ENCODE measurements at regions not wholly inside any gene's neighbourhood (a gene's known extent, or its start where the extent isn't known, plus 50 kb on each side); places are given as distances from the start of the nearest gene placed in this dataset.
"Not testable (repeated sequence)": the region's sequence is repeated elsewhere in the genome, so short reads cannot be mapped to it uniquely, and the experiment has no call there.

- H3K4me3 ChIP-seq (replicated peaks; ENCODE audit: insufficient read depth, low read length); H3K27me3 ChIP-seq (ENCODE audit: insufficient read depth, poor library complexity, severe bottlenecking); H3K27ac ChIP-seq (replicated peaks); DNase-seq (ENCODE audit: low read depth in 1 of 2, low spot score in 1 of 2): not testable (repeated sequence)
These were observed 144.6 kb upstream of the DUSP22 start for GRCh38 chr6:147651-148050.

GRCh38 chr6:148051-148984 lies 144.0 kb upstream of the DUSP22 start:
- H3K27me3 ChIP-seq (ENCODE audit: insufficient read depth, poor library complexity, severe bottlenecking); H3K27ac ChIP-seq (replicated peaks); H3K4me3 ChIP-seq (replicated peaks; ENCODE audit: insufficient read depth, low read length): not testable (repeated sequence)
- peak; percentile 38; the same call in 1 of the 2 replicates for TF ChIP-seq POLR2AphosphoS5 (IDR thresholded peaks at IDR 0.05; ENCODE audit: low read depth)
- DNase-seq (ENCODE audit: low read depth in 1 of 2, low spot score in 1 of 2): peak; percentile 32 to 79

GRCh38 chr6:150147-150546 lies 142.1 kb upstream of the DUSP22 start:
- not testable (repeated sequence) for H3K27me3 ChIP-seq (ENCODE audit: insufficient read depth, poor library complexity, severe bottlenecking); DNase-seq (ENCODE audit: low read depth in 1 of 2, low spot score in 1 of 2); H3K4me3 ChIP-seq (replicated peaks; ENCODE audit: insufficient read depth, low read length); H3K27ac ChIP-seq (replicated peaks)

GRCh38 chr6:152436-152835 lies 139.9 kb upstream of the DUSP22 start:
- not testable (repeated sequence) for H3K4me3 ChIP-seq (replicated peaks; ENCODE audit: insufficient read depth, low read length); DNase-seq (ENCODE audit: low read depth in 1 of 2, low spot score in 1 of 2); H3K27ac ChIP-seq (replicated peaks); H3K27me3 ChIP-seq (ENCODE audit: insufficient read depth, poor library complexity, severe bottlenecking)

- TF ChIP-seq SPI1 (IDR thresholded peaks at IDR 0.05; ENCODE audit: borderline replicate concordance, low read depth): peak; percentile 79; the same call in 1 of the 2 replicates
- peak in 1 of 2 experiments; percentile 50 for DNase-seq (ENCODE audit: low read depth in 1 of 2, low spot score in 1 of 2)
- H3K27me3 ChIP-seq (ENCODE audit: insufficient read depth, poor library complexity, severe bottlenecking); H3K4me3 ChIP-seq (replicated peaks; ENCODE audit: insufficient read depth, low read length); H3K27ac ChIP-seq (replicated peaks): not testable (repeated sequence)
These were observed 139.3 kb upstream of the DUSP22 start for GRCh38 chr6:153026-153425.

DNA sequence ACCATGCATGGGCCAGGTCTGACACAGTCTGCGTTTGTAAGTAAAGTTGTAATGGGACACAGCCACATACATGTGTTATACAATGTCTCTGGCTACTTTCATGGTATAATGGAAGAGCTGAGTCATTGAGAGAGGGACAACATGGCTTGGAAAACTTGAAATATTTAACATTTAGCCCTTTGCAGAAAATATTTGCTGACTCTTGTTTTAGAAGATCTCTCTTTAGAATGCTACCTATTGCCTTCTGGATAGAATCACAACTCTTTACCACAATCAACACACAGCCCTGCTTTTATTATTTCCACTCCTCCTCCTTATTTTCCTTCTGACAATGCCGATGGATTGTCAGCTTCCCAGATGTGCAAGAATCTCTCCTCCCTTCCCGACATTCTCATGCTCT lies 138.4 kb upstream of the DUSP22 start:
- not testable (repeated sequence) for H3K4me3 ChIP-seq (replicated peaks; ENCODE audit: insufficient read depth, low read length); H3K27ac ChIP-seq (replicated peaks); DNase-seq (ENCODE audit: low read depth in 1 of 2, low spot score in 1 of 2); H3K27me3 ChIP-seq (ENCODE audit: insufficient read depth, poor library complexity, severe bottlenecking)

GRCh38 chr6:154321-155092 lies 137.8 kb upstream of the DUSP22 start:
- DNase-seq (ENCODE audit: low read depth in 1 of 2, low spot score in 1 of 2); H3K27me3 ChIP-seq (ENCODE audit: insufficient read depth, poor library complexity, severe bottlenecking); H3K27ac ChIP-seq (replicated peaks); H3K4me3 ChIP-seq (replicated peaks; ENCODE audit: insufficient read depth, low read length): not testable (repeated sequence)

DNA sequence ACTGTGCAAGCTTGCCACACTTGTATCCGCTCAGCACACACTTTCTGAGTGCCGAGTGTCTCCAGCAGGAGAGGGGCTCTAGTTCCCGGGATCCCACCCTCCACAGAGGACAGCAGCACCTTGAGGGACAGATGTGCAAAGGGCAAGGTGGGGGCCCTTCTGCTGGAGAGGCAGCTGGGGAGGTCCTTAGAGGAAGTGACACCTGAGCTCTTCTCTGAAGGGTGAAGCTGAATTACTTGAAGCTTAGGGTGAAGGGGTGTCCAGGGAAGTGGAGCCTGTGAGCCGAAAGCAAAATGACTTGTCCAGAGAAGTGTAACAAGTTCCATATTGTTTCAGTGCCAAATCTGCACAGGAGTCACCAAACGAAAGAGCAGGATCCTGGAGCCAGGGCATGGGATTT lies 136.3 kb upstream of the DUSP22 start:
- H3K4me3 ChIP-seq (replicated peaks; ENCODE audit: insufficient read depth, low read length): no peak overlapping the region
- DNase-seq (ENCODE audit: low read depth in 1 of 2, low spot score in 1 of 2): no peak
- no peak overlapping the region for H3K27ac ChIP-seq (replicated peaks)

GRCh38 chr6:156441-157140 lies 135.7 kb upstream of the DUSP22 start:
- not testable (repeated sequence) for H3K27ac ChIP-seq (replicated peaks); H3K27me3 ChIP-seq (ENCODE audit: insufficient read depth, poor library complexity, severe bottlenecking); H3K4me3 ChIP-seq (replicated peaks; ENCODE audit: insufficient read depth, low read length)
- peak in 1 of 2 experiments; percentile 36 for DNase-seq (ENCODE audit: low read depth in 1 of 2, low spot score in 1 of 2)

More for the DNA sequence above, 136.3 kb upstream of the DUSP22 start:
- H3K27me3 ChIP-seq (ENCODE audit: insufficient read depth, poor library complexity, severe bottlenecking): no peaks in the 10 kb centered on the region
- TF ChIP-seq GABPA (IDR thresholded peaks at IDR 0.05; ENCODE audit: low read depth) (no peak), POLR2AphosphoS5 (IDR thresholded peaks at IDR 0.05; ENCODE audit: low read depth) (no peak), SPI1 (IDR thresholded peaks at IDR 0.05; ENCODE audit: borderline replicate concordance, low read depth) (no peak)
- TF ChIP-seq, protein P1, sequence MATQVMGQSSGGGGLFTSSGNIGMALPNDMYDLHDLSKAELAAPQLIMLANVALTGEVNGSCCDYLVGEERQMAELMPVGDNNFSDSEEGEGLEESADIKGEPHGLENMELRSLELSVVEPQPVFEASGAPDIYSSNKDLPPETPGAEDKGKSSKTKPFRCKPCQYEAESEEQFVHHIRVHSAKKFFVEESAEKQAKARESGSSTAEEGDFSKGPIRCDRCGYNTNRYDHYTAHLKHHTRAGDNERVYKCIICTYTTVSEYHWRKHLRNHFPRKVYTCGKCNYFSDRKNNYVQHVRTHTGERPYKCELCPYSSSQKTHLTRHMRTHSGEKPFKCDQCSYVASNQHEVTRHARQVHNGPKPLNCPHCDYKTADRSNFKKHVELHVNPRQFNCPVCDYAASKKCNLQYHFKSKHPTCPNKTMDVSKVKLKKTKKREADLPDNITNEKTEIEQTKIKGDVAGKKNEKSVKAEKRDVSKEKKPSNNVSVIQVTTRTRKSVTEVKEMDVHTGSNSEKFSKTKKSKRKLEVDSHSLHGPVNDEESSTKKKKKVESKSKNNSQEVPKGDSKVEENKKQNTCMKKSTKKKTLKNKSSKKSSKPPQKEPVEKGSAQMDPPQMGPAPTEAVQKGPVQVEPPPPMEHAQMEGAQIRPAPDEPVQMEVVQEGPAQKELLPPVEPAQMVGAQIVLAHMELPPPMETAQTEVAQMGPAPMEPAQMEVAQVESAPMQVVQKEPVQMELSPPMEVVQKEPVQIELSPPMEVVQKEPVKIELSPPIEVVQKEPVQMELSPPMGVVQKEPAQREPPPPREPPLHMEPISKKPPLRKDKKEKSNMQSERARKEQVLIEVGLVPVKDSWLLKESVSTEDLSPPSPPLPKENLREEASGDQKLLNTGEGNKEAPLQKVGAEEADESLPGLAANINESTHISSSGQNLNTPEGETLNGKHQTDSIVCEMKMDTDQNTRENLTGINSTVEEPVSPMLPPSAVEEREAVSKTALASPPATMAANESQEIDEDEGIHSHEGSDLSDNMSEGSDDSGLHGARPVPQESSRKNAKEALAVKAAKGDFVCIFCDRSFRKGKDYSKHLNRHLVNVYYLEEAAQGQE (IDR thresholded peaks at IDR 0.05; ENCODE audit: insufficient replicate concordance, low read depth): no peak
- TF ChIP-seq, protein P2, sequence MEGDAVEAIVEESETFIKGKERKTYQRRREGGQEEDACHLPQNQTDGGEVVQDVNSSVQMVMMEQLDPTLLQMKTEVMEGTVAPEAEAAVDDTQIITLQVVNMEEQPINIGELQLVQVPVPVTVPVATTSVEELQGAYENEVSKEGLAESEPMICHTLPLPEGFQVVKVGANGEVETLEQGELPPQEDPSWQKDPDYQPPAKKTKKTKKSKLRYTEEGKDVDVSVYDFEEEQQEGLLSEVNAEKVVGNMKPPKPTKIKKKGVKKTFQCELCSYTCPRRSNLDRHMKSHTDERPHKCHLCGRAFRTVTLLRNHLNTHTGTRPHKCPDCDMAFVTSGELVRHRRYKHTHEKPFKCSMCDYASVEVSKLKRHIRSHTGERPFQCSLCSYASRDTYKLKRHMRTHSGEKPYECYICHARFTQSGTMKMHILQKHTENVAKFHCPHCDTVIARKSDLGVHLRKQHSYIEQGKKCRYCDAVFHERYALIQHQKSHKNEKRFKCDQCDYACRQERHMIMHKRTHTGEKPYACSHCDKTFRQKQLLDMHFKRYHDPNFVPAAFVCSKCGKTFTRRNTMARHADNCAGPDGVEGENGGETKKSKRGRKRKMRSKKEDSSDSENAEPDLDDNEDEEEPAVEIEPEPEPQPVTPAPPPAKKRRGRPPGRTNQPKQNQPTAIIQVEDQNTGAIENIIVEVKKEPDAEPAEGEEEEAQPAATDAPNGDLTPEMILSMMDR (IDR thresholded peaks at IDR 0.05; ENCODE audit: insufficient read depth, low read length): no peak

GRCh38 chr6:157176-157575 lies 135.1 kb upstream of the DUSP22 start:
- H3K27ac ChIP-seq (replicated peaks); H3K4me3 ChIP-seq (replicated peaks; ENCODE audit: insufficient read depth, low read length); DNase-seq (ENCODE audit: low read depth in 1 of 2, low spot score in 1 of 2); H3K27me3 ChIP-seq (ENCODE audit: insufficient read depth, poor library complexity, severe bottlenecking): not testable (repeated sequence)
